ENCODE measurements at regions not wholly inside any gene's neighbourhood (a gene's known extent, or its start where the extent isn't known, plus 50 kb on each side); places are given as distances from the start of the nearest gene placed in this dataset.

- no peak for TF ChIP-seq EZH2 (IDR thresholded peaks at IDR 0.05)
- no peak for TF ChIP-seq POLR2A (IDR thresholded peaks at IDR 0.05; ENCODE audit: borderline replicate concordance, extremely low read depth, insufficient read depth, insufficient read length)
- TF ChIP-seq EGR1 (IDR thresholded peaks at IDR 0.05; ENCODE audit: low read depth): no peak
- no peak for TF ChIP-seq CTCF (IDR thresholded peaks at IDR 0.05 in 2 of 3, conservative IDR thresholded peaks at IDR 0.05 in 1 of 3; ENCODE audit: borderline replicate concordance in 1 of 3, insufficient read depth in 1 of 3, low read depth in 2 of 3, low read length in 2 of 3)
- TF ChIP-seq MAX (IDR thresholded peaks at IDR 0.05): no peak
- TF ChIP-seq POLR2AphosphoS5 (IDR thresholded peaks at IDR 0.05; ENCODE audit: low read depth, low read length): no peak
- TF ChIP-seq ZNF274 (IDR thresholded peaks at IDR 0.05; ENCODE audit: low read depth, low read length): no peak
- no peak for TF ChIP-seq ZBTB33 (IDR thresholded peaks at IDR 0.05; ENCODE audit: extremely low read depth, insufficient replicate concordance, low read length)
- no peak for TF ChIP-seq SP1 (IDR thresholded peaks at IDR 0.05; ENCODE audit: low read depth)
- no peak for TF ChIP-seq SRF (IDR thresholded peaks at IDR 0.05; ENCODE audit: low read depth)
- no peak for TF ChIP-seq TCF7L2 (IDR thresholded peaks at IDR 0.05; ENCODE audit: borderline replicate concordance, extremely low read depth, insufficient read depth, insufficient read length)
- no peak for TF ChIP-seq YY1 (IDR thresholded peaks at IDR 0.05; ENCODE audit: extremely low read depth, insufficient replicate concordance, low read depth, low read length)
- TF ChIP-seq SIN3A (IDR thresholded peaks at IDR 0.05; ENCODE audit: low read depth): no peak
- no peak for TF ChIP-seq REST (IDR thresholded peaks at IDR 0.05; ENCODE audit: low read depth)
These were observed 1458.1 kb upstream of the B3GALT2 start for GRCh38 chr1:194644528-194644927.

All from HCT116 (cell line).